ENCODE measurements at regions not wholly inside any gene's neighbourhood (a gene's known extent, or its start where the extent isn't known, plus 50 kb on each side); places are given as distances from the start of the nearest gene placed in this dataset.

- DNase-seq (ENCODE audit: insufficient read length, low spot score) (no peak), FAIRE-seq (no peak)
Observed at GRCh38 chr1:30129421-30130055, 593.8 kb downstream of the MATN1 start.

- FAIRE-seq (no peak), DNase-seq (ENCODE audit: insufficient read length, low spot score) (no peak)
Observed at GRCh38 chr1:30129001-30129408, 594.4 kb downstream of the MATN1 start.

- DNase-seq (ENCODE audit: insufficient read length, low spot score) (no peak), FAIRE-seq (no peak)
Observed at GRCh38 chr1:30126848-30127247, 596.5 kb downstream of the MATN1 start.

GRCh38 chr1:30125821-30126170 is 597.6 kb downstream of the MATN1 start:
- DNase-seq (ENCODE audit: insufficient read length, low spot score), result no peak
- FAIRE-seq, result no peak

- FAIRE-seq (no peak), DNase-seq (ENCODE audit: insufficient read length, low spot score) (no peak)
Observed at GRCh38 chr1:30125021-30125820, 598.2 kb downstream of the MATN1 start.

- FAIRE-seq (no peak), DNase-seq (ENCODE audit: insufficient read length, low spot score) (no peak)
Observed at GRCh38 chr1:30123896-30124295, 599.5 kb downstream of the MATN1 start.

GRCh38 chr1:30123036-30123435 is 600.3 kb downstream of the MATN1 start:
- no peak for FAIRE-seq

GRCh38 chr1:30120245-30121000 is 603.0 kb downstream of the MATN1 start:
- DNase-seq (ENCODE audit: insufficient read length, low spot score) (no peak), FAIRE-seq (no peak)

More at GRCh38 chr1:30123036-30123435, 600.3 kb downstream of the MATN1 start:
- DNase-seq (ENCODE audit: insufficient read length, low spot score), result no peak

- FAIRE-seq, result no peak
- no peak for DNase-seq (ENCODE audit: insufficient read length, low spot score)
Observed at GRCh38 chr1:30117685-30118084, 605.7 kb downstream of the MATN1 start.

- DNase-seq (ENCODE audit: insufficient read length, low spot score) (peak; percentile 38), FAIRE-seq (no peak)
Observed at GRCh38 chr1:30111431-30111830, 612.0 kb downstream of the MATN1 start.

- no peak for DNase-seq (ENCODE audit: insufficient read length, low spot score)
- no peak for FAIRE-seq
Observed at GRCh38 chr1:30110846-30111245, 612.5 kb downstream of the MATN1 start.

GRCh38 chr1:30109853-30110252 is 613.5 kb downstream of the MATN1 start:
- DNase-seq (ENCODE audit: insufficient read length, low spot score), result no peak
- no peak for FAIRE-seq

GRCh38 chr1:30108186-30108585 is 615.2 kb downstream of the MATN1 start:
- no peak for DNase-seq (ENCODE audit: insufficient read length, low spot score)
- FAIRE-seq, result no peak

GRCh38 chr1:30106125-30106524 is 617.3 kb downstream of the MATN1 start:
- DNase-seq (ENCODE audit: insufficient read length, low spot score) (peak; percentile 48), FAIRE-seq (no peak)

GRCh38 chr1:30104551-30104950 is 618.8 kb downstream of the MATN1 start:
- FAIRE-seq (no peak), DNase-seq (ENCODE audit: insufficient read length, low spot score) (no peak)

GRCh38 chr1:30103708-30104411 is 619.5 kb downstream of the MATN1 start:
- FAIRE-seq, result no peak
- no peak for DNase-seq (ENCODE audit: insufficient read length, low spot score)

GRCh38 chr1:30102605-30103004 is 620.8 kb downstream of the MATN1 start:
- DNase-seq (ENCODE audit: insufficient read length, low spot score) (no peak), FAIRE-seq (no peak)

- DNase-seq (ENCODE audit: insufficient read length, low spot score) (no peak), FAIRE-seq (no peak)
Observed at GRCh38 chr1:30101487-30102227, 621.7 kb downstream of the MATN1 start.

- FAIRE-seq (no peak), DNase-seq (ENCODE audit: insufficient read length, low spot score) (no peak)
Observed at GRCh38 chr1:30101016-30101415, 622.4 kb downstream of the MATN1 start.

- FAIRE-seq (no peak), DNase-seq (ENCODE audit: insufficient read length, low spot score) (no peak)
Observed at GRCh38 chr1:30100524-30100862, 622.9 kb downstream of the MATN1 start.
